Nephron (organoid): ENCODE measurements at regions not wholly inside any gene's neighbourhood (a gene's known extent, or its start where the extent isn't known, plus 50 kb on each side); places are given as distances from the start of the nearest gene placed in this dataset.

Experiments
- H3K27ac Mint-ChIP-seq, 3 experiments: 2 replicates each; pipeline ENCODE4 v1.8.0; 2020; ENCODE audit warnings: mixed read lengths in 3 of 3, mild to moderate bottlenecking in 2 of 3, moderate library complexity in 1 of 3
- H3K27me3 Mint-ChIP-seq: 2 replicates; pipeline ENCODE4 v1.8.0; 2021; ENCODE audit warnings: low read depth, mild to moderate bottlenecking, moderate library complexity, mixed read lengths
- H3K36me3 Mint-ChIP-seq: 2 replicates; pipeline ENCODE4 v1.8.0; 2020; ENCODE audit warnings: low read depth, mixed read lengths
- H3K4me1 Mint-ChIP-seq: 2 replicates; pipeline ENCODE4 v1.8.0; 2020; ENCODE audit warnings: mixed read lengths
- H3K4me3 Mint-ChIP-seq, 3 experiments: 2 replicates each; pipeline ENCODE4 v1.8.0; 2020; ENCODE audit warnings: mild to moderate bottlenecking in 3 of 3, mixed read lengths in 3 of 3, moderate library complexity in 2 of 3
- H3K9me3 Mint-ChIP-seq: 2 replicates; pipeline ENCODE4 v1.8.0; 2020; ENCODE audit warnings: mixed read lengths
- TF ChIP-seq, protein P1 (sequence below), 3 experiments: fragments of 200-600 bp; sonication (generic); IDR thresholded peaks; one replicate each; pipeline ENCODE4 v1.5.0; 2021; ENCODE audit warnings: antibody characterized with exemption in 3 of 3; ENCODE audit not compliant: unreplicated experiment in 3 of 3

DNA sequence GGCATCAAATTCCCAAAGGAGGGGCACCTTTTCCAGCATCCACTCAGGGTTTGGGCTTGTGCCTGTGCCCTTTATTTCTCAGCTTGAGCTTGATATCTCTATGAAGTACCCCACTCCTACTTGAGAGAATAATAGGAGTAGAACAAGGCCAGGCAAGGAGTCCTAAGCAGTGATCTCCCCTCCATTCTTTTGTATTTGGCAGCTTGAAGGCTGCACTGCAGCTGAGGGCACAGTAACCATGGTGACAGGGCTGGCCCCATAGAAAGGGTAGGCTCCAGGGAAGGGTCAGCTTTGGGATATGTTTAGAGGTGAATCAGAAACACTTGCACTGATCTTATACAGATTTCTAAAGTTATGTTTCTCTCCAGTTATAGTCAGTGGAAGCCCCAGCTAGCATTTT is 145.4 kb upstream of the SLC24A5 start:
- H3K36me3 Mint-ChIP-seq, result no peaks in the 10 kb centered on the region
- H3K9me3 Mint-ChIP-seq, result peaks cover 3% of the 10 kb centered on the region
- TF ChIP-seq, protein P1, sequence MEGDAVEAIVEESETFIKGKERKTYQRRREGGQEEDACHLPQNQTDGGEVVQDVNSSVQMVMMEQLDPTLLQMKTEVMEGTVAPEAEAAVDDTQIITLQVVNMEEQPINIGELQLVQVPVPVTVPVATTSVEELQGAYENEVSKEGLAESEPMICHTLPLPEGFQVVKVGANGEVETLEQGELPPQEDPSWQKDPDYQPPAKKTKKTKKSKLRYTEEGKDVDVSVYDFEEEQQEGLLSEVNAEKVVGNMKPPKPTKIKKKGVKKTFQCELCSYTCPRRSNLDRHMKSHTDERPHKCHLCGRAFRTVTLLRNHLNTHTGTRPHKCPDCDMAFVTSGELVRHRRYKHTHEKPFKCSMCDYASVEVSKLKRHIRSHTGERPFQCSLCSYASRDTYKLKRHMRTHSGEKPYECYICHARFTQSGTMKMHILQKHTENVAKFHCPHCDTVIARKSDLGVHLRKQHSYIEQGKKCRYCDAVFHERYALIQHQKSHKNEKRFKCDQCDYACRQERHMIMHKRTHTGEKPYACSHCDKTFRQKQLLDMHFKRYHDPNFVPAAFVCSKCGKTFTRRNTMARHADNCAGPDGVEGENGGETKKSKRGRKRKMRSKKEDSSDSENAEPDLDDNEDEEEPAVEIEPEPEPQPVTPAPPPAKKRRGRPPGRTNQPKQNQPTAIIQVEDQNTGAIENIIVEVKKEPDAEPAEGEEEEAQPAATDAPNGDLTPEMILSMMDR (IDR thresholded peaks at IDR 0.05; ENCODE audit: unreplicated experiment in 3 of 3), result no peak
- H3K27me3 Mint-ChIP-seq, result no peaks in the 10 kb centered on the region
- H3K27ac Mint-ChIP-seq, result no peak overlapping the region
- no peaks in the 10 kb centered on the region for H3K4me1 Mint-ChIP-seq
- H3K4me3 Mint-ChIP-seq, result no peak overlapping the region

DNA sequence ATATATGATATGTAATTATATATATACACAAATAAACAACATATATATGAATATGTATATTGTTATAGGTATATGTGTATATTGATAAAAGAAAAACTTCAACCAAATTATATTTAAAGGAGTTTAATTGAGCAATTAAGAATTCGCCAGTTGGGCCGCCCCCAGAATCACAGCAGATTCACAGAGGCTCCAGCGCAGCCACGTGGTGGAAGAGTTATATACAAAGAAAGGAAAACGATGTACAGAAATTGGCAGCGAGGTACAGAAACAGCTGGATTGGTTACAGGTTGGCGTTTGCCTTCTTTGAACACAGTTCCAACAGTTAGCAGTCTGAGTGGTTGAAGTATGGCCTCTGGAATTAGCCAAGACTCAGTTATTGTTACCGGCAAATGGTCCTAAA is 137.3 kb upstream of the SLC24A5 start:
- Mint-ChIP-seq H3K27ac (no peak overlapping the region), H3K36me3 (no peaks in the 10 kb centered on the region), H3K9me3 (peaks cover under 1% of the 10 kb centered on the region), H3K4me3 (no peak overlapping the region), H3K4me1 (peaks cover 12% of the 10 kb centered on the region), H3K27me3 (no peaks in the 10 kb centered on the region)
- TF ChIP-seq, protein P1 (IDR thresholded peaks at IDR 0.05; ENCODE audit: unreplicated experiment in 3 of 3), result no peak

DNA sequence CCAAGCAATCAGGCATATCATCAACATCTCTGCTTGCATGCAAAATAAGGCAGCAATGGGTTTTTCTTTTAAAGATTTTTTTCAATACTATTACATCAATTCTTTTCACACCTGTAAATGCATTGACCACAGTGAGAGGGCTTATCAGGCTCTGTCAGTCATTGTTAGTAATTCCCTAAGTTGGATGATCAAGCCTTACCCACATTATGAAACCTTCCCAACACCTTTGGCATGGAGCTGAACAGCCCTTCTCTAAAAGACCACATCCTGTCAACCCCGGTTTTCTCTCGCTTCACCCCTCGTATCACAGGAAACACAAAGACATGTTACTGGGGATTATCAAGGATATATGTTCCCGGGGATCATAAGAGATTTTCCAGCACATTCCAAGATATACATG is 135.2 kb upstream of the SLC24A5 start:
- H3K4me1 Mint-ChIP-seq, result peaks cover 12% of the 10 kb centered on the region
- no peak overlapping the region for H3K27ac Mint-ChIP-seq
- no peaks in the 10 kb centered on the region for H3K9me3 Mint-ChIP-seq
- no peaks in the 10 kb centered on the region for H3K27me3 Mint-ChIP-seq
- no peak overlapping the region for H3K4me3 Mint-ChIP-seq
- TF ChIP-seq, protein P1 (IDR thresholded peaks at IDR 0.05; ENCODE audit: unreplicated experiment in 3 of 3), result no peak
- no peaks in the 10 kb centered on the region for H3K36me3 Mint-ChIP-seq

DNA sequence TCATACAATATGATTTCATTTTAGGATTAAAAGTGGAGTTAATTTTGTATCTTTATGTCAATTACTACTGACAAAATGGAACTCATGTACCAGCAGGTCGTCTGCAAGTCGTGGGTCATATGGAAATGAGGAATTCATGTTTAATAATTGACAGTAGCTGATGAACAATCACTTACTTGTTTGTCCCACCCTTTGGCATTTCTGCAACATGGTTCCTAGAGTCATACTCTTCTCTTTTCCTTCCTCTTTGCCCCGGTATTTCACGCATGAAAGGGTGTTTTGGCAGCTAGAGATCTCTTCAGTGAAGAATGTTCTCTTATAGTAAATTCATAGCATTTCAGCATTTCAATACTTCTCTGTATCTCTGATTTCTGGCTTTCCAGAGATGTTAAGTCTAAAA is 133.3 kb upstream of the SLC24A5 start:
- Mint-ChIP-seq H3K27ac (peak overlapping the region; percentile 29 to 63 (median 47)), H3K36me3 (no peaks in the 10 kb centered on the region), H3K4me3 (no peak overlapping the region), H3K4me1 (peaks cover 12% of the 10 kb centered on the region), H3K27me3 (no peaks in the 10 kb centered on the region), H3K9me3 (no peaks in the 10 kb centered on the region)
- TF ChIP-seq, protein P1 (IDR thresholded peaks at IDR 0.05; ENCODE audit: unreplicated experiment in 3 of 3), result no peak

DNA sequence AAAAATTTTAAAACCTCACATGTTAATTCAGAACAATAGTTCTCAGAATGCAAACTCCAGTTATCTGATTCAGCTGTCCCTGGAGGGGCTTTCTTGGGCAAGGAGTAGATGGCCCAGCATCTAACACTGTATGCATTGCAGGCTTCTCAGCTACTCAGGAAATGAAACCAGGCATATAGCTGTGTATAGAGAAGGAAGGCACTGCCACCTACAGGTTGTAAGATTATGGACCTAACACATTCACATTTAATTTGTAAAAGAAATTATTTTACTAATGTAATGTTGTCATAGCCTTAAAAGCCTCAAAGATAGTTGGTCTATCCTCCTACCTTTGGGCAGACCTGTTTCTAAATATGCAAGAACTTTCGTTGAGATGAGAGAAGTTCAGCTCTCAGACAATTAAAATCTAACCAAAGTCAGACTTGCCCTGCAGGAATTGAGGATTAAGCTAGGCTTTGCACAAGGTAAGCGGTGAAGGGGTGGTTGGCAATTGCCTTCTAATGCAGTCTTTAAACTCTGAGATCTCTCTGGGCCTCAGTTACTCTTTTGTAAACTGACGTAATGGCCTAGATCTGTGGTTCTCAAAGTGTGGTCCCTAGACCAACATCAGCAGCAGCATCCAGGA is 132.8 kb upstream of the SLC24A5 start:
- H3K9me3 Mint-ChIP-seq, result no peaks in the 10 kb centered on the region
- no peak overlapping the region for H3K4me3 Mint-ChIP-seq
- peaks cover 12% of the 10 kb centered on the region for H3K4me1 Mint-ChIP-seq
- H3K36me3 Mint-ChIP-seq, result no peaks in the 10 kb centered on the region
- H3K27me3 Mint-ChIP-seq, result no peaks in the 10 kb centered on the region
- TF ChIP-seq, protein P1 (IDR thresholded peaks at IDR 0.05; ENCODE audit: unreplicated experiment in 3 of 3), result peak; percentile 73 to 85 (median 78)
- peak overlapping the region in 2 of 3 experiments; percentile 29 to 47 for H3K27ac Mint-ChIP-seq

DNA sequence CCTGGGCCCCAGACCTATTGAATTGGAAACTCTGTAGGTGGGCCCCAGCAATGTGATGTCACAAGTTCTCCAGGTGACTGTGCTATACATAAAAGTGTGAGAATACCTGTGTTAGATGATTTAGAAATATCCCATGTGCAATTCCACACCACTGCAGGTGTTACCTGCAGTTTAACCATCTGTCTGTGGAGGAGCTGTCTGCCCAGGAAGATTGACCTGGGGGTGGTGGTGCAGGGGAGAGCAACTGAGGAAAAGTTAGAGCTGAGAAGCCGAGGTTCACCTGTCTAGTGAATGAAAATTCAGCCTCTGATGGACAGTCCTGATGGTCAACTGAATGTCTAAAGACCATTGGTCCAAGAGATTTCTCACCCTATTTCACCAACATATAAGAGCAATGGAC is 132.2 kb upstream of the SLC24A5 start:
- TF ChIP-seq, protein P1 (IDR thresholded peaks at IDR 0.05; ENCODE audit: unreplicated experiment in 3 of 3), result no peak
- peak overlapping the region in 1 of 3 experiments; percentile 33 for H3K27ac Mint-ChIP-seq
- H3K4me3 Mint-ChIP-seq, result no peak overlapping the region
- peaks cover 12% of the 10 kb centered on the region for H3K4me1 Mint-ChIP-seq
- H3K36me3 Mint-ChIP-seq, result no peaks in the 10 kb centered on the region
- H3K9me3 Mint-ChIP-seq, result no peaks in the 10 kb centered on the region
- no peaks in the 10 kb centered on the region for H3K27me3 Mint-ChIP-seq
